Tibial artery (tissue), 4 donors: ENCODE measurements at regions not wholly inside any gene's neighbourhood (a gene's known extent, or its start where the extent isn't known, plus 50 kb on each side); places are given as distances from the start of the nearest gene placed in this dataset.

Experiments
- DNase-seq, 2 donors: peaks; one replicate each; pipeline ENCODE4 v3.0.0-alpha.2; 2019
- H3K27ac ChIP-seq, 2 donors: fragments of 200-600 bp; sonication (generic) in 1 of 2; 1 replicate in 1 of 2; 2 replicates in 1 of 2; pipeline ENCODE4 v1.5.1; 2018 to 2019; ENCODE audit warnings: mild to moderate bottlenecking in 1 of 2
- H3K27me3 ChIP-seq, 2 donors: fragments of 200-600 bp; sonication (generic) in 1 of 2; one replicate each; pipeline versions ENCODE4 v1.5.1 to v1.6.0; 2016 to 2019
- H3K36me3 ChIP-seq, 3 donors: fragments of 200-600 bp; sonication (generic) in 2 of 3; one replicate each; pipeline ENCODE4 v1.5.1; 2016 to 2019; ENCODE audit warnings: mild to moderate bottlenecking in 2 of 3
- H3K4me1 ChIP-seq, 4 donors: fragments of 200-600 bp; sonication (generic) in 2 of 4; 1 replicate in 3 of 4; 2 replicates in 1 of 4; pipeline ENCODE4 v1.5.1; 2016 to 2019
- H3K4me3 ChIP-seq, 2 donors: fragments of 200-600 bp; sonication (generic) in 1 of 2; 1 replicate in 1 of 2; 2 replicates in 1 of 2; pipeline ENCODE4 v1.5.1; 2018 to 2019; ENCODE audit warnings: mild to moderate bottlenecking in 2 of 2
- H3K9me3 ChIP-seq, 3 donors: fragments of 200-600 bp; sonication (generic) in 1 of 3; one replicate each; pipeline ENCODE4 v1.5.1; 2016 to 2019
- CTCF ChIP-seq, 2 experiments: fragments of 200-600 bp in 1 of 2; fragments of 450-650 bp in 1 of 2; IDR thresholded peaks; one replicate each; pipeline ENCODE4 v1.5.1; 2017 to 2019; ENCODE audit warnings: antibody characterized with exemption in 2 of 2, mild to moderate bottlenecking in 1 of 2, moderate library complexity in 1 of 2
- intact Hi-C: fragments of 100-400 bp; cut with DNase I; formaldehyde crosslinking; loops from one replicate; pipeline ENCODE4 v1.15.0; 2023; ENCODE audit warnings: low total_unique reads

- intact Hi-C loops: no loop called here
These were observed 1235.3 kb upstream of the ATXN8OS start for GRCh38 chr13:68872338-68872737.

GRCh38 chr13:68851026-68851425, 1256.6 kb upstream of the ATXN8OS start:
- Histone ChIP-seq H3K9me3 (no peaks in the 10 kb centered on the region), H3K4me3 (no peak overlapping the region), H3K4me1 (no peaks in the 10 kb centered on the region), H3K27ac (no peak overlapping the region), H3K36me3 (no peaks in the 10 kb centered on the region), H3K27me3 (no peaks in the 10 kb centered on the region)
- intact Hi-C loops: no loop called here
- no peak for TF ChIP-seq CTCF (IDR thresholded peaks at IDR 0.05)
- DNase-seq: no peak

More at GRCh38 chr13:68872338-68872737, 1235.3 kb upstream of the ATXN8OS start:
- DNase-seq: no peak
- Histone ChIP-seq H3K36me3 (no peaks in the 10 kb centered on the region), H3K27me3 (no peaks in the 10 kb centered on the region), H3K9me3 (no peaks in the 10 kb centered on the region), H3K4me1 (no peaks in the 10 kb centered on the region), H3K27ac (no peak overlapping the region), H3K4me3 (no peak overlapping the region)
- TF ChIP-seq CTCF (IDR thresholded peaks at IDR 0.05): no peak

DNA sequence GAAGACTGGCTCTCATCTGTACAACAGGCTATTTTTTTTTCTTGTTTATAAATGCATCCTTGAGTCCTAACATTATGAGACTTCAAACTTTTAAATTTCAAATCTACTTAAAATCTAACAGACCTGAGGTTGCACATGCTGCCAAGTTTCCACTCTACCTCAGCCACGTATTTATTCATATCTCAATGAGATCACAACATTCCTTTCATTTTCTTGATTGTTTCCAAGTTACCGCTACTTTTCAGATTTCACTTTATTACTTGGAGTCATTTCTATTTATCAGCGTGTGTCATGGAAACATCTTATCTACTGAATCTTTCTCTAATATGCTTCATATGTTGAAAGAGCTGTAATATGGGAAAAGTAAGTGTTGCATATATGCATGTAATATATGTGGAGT, 1257.5 kb upstream of the ATXN8OS start:
- H3K9me3 ChIP-seq: peaks cover 0 to 5% (median 0%) of the 10 kb centered on the region in 3 donors
- H3K27me3 ChIP-seq: no peaks in the 10 kb centered on the region

DNA sequence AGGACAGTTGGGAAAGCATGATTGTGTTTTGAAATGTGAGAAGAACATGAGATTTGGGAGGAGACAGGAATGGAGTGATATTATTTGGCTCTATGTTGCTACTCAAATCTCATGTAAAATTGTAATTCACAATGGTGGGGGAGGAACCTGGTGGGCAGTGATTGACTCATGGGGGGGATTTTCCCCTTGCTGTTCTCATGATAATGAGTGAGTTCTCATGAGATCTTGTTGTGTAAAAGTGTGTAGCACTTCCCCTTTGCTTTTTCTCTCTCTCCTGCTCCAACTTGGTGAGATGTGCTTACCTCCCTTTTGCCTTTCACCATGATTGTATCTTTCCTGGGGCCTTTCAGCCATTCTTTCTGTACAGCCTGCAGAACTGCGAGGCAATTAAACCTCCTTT, 1261.0 kb upstream of the ATXN8OS start:
- Histone ChIP-seq H3K4me1 (no peaks in the 10 kb centered on the region), H3K27ac (no peak overlapping the region), H3K4me3 (no peak overlapping the region), H3K9me3 (peaks cover 0 to 5% (median 0%) of the 10 kb centered on the region in 3 donors), H3K36me3 (no peaks in the 10 kb centered on the region), H3K27me3 (no peaks in the 10 kb centered on the region)
- intact Hi-C loops: no loop called here
- DNase-seq: no peak
- TF ChIP-seq CTCF (IDR thresholded peaks at IDR 0.05): no peak

More for the DNA sequence above, 1257.5 kb upstream of the ATXN8OS start:
- Histone ChIP-seq H3K27ac (no peak overlapping the region), H3K4me1 (no peaks in the 10 kb centered on the region), H3K4me3 (no peak overlapping the region), H3K36me3 (no peaks in the 10 kb centered on the region)
- DNase-seq: no peak
- intact Hi-C loops: no loop called here
- no peak for TF ChIP-seq CTCF (IDR thresholded peaks at IDR 0.05)

DNA sequence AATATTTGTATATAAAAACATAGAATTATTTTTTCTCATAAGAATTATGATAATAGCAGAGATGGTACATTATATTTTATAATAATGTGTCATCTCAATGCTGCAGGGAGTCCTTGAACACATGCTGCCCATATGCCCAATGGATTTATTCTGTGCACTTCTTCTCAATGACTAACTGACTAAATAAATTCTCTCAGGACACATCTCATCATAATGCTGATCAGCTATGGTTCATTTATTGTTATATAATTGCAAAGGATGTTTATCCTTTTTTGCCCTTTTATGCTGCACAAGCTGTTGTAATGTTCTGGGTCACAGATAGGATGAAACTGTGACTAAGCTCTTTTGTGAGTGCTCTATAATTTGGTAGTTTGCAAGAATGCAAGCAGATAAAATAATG, 1273.3 kb upstream of the ATXN8OS start:
- no peak overlapping the region for H3K27ac ChIP-seq
- intact Hi-C loops: no loop called here
- no peaks in the 10 kb centered on the region for H3K36me3 ChIP-seq
- no peak for TF ChIP-seq CTCF (IDR thresholded peaks at IDR 0.05)
- no peaks in the 10 kb centered on the region for H3K4me1 ChIP-seq
- DNase-seq: no peak
- H3K4me3 ChIP-seq: no peak overlapping the region
- H3K27me3 ChIP-seq: no peaks in the 10 kb centered on the region
- H3K9me3 ChIP-seq: no peaks in the 10 kb centered on the region

DNA sequence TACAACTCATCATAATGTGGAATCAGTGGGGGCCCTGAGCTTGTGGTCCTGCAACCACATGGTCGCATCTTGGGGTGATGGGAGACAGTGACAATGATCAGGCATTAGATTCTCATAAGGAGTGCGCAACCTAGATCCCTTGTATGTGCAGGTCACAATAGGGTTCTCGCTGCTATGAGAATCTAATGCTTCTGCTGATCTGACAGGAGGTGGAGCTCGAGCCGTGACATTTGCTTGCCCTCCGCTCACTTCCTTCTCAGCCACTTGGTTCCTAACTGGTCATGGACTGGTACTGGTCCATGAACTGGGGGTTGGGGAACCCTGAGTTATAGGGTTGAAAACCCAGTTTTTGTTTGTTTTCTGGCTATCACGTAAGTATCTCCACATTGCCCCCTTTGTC, 1290.9 kb upstream of the ATXN8OS start:
- Histone ChIP-seq H3K9me3 (no peaks in the 10 kb centered on the region), H3K4me3 (no peak overlapping the region), H3K27me3 (no peaks in the 10 kb centered on the region), H3K4me1 (no peaks in the 10 kb centered on the region), H3K27ac (no peak overlapping the region), H3K36me3 (no peaks in the 10 kb centered on the region)
- intact Hi-C loops: no loop called here
- TF ChIP-seq CTCF (IDR thresholded peaks at IDR 0.05): no peak
- DNase-seq: no peak
